Right renal pelvis (tissue), 4 donors: ENCODE measurements at regions not wholly inside any gene's neighbourhood (a gene's known extent, or its start where the extent isn't known, plus 50 kb on each side); places are given as distances from the start of the nearest gene placed in this dataset.
A peak's percentile ranks its signal among the peaks of the same experiment; 100 is the strongest.

Experiments used
- DNase-seq, 4 donors: peaks; one replicate each; pipeline ENCODE4 v3.0.0-alpha.2; 2013; ENCODE audit warnings: low read depth in 4 of 4, low spot score in 3 of 4, missing footprints in 1 of 4

GRCh38 chr17:79332011-79332554, 257.5 kb downstream of the ENGASE start:
- DNase-seq: no peak

DNA sequence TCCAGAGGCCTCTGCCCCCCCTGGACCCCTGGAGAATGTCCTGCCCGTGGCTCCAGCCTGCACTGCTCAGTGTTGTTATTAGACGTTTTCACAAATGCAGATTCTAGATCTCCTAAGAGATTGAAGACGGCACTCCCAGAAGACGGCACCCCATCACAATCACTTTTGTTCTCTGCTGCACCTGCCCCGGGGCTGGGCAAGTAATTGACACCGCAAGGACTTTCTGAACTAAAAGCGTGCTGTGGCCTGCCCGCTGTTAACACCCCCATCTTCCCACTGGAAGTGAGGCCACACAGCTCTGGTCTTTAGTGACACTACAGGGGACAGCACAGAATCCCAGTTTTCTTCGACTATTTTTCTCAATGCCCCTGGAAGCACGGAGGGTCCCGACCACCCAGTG, 256.9 kb downstream of the ENGASE start:
- DNase-seq: no peak

DNA sequence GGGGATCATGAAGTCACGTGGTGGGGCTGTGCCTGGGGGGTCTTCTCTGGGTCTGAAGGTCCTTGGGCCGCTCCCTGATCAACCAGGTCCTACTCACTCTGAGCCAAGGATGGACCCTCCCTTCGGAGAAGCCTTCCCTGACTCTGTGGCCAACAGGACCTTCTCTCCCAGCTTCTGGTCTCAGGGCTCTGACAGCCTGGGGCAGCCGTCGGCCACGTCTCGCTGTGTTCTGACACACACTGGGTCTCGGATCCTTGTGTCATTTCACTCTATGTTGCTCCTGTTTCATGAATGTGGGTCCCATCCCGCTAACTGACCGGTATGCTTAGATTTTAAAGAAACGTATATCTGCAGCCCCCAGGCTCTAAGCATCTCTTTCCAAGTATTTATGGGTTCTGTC, 256.1 kb downstream of the ENGASE start:
- DNase-seq: no peak

- no peak for DNase-seq
Measured at GRCh38 chr17:79330229-79330628, 255.6 kb downstream of the ENGASE start.

- no peak for DNase-seq
Measured at GRCh38 chr17:79326814-79327213, 252.2 kb downstream of the ENGASE start.

- peak in 3 of 4 donors; percentile 54 to 68 (median 57) for DNase-seq
Measured at GRCh38 chr17:79325709-79326430, 251.2 kb downstream of the ENGASE start.

GRCh38 chr17:79324194-79324593, 249.6 kb downstream of the ENGASE start:
- DNase-seq: no peak

- DNase-seq: no peak
Measured at GRCh38 chr17:79323566-79323965, 248.9 kb downstream of the ENGASE start.

DNA sequence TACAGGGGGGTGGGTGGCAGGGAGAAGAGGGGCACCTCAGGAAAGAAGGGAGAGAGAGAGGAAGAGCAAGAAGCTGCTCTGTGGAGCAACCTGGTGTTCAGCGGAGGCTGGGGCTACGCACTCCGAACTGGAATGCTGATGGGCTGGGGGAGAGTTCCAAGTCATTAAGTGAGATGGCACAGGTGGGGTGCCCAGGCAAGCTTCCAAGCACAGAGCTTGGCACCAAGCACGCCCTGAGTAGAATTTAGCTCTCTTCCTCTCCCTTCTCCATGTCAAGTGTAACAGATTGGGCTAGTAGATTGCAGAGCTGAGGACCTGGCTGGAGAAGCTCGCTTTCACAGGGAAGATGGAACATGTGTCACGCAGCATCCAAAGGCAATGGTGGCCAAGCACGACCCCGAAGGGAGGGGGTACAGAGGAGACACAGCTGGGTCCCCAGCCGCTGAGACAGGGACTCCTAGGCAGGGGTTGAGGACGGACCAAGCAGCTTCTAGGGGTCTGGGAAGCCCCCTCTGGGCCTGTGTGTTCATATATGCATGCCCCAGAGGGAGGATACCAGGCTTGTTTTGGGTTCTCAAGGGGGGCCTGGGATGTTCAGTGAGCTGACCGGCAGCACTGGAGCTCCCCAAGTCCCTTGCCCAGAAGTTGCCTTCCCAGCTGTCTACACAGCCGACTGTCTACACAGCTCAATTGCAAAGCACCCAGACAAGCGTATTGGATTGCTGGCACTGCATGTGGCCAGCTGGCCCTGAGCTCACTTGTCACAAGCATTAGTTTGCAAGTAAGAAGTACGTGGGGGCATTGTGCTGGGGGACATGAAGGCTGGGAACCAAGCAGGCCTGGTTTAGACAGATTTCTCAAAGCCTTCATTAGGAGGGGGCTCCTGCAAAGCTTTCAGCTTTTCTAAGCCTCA, 247.8 kb downstream of the ENGASE start:
- DNase-seq: no peak

- no peak for DNase-seq
Measured at GRCh38 chr17:79320331-79320730, 245.7 kb downstream of the ENGASE start.

DNA sequence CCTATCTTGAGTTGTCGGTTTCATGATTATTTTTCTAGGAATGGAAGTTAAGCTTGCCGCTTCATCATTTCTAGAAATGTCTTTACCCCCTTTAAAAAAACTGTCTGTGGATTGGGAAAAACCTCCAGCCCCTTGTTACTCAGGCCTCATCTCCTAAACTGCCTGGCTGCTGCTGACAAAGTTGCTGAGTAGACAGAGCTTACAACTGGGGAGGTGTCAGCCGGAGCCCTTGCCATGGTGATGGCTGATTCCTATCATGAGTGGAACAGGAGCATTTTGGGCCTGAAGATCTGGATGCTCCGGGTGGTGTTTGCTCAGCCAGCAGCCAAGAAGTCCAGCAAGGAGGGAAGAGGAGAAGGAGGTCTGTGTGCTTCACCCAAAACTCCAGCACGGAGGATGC, 243.3 kb downstream of the ENGASE start:
- DNase-seq: no peak

GRCh38 chr17:79316805-79317204, 242.2 kb downstream of the ENGASE start:
- no peak for DNase-seq

- DNase-seq: no peak
Measured at GRCh38 chr17:79315358-79316105, 240.9 kb downstream of the ENGASE start.

DNA sequence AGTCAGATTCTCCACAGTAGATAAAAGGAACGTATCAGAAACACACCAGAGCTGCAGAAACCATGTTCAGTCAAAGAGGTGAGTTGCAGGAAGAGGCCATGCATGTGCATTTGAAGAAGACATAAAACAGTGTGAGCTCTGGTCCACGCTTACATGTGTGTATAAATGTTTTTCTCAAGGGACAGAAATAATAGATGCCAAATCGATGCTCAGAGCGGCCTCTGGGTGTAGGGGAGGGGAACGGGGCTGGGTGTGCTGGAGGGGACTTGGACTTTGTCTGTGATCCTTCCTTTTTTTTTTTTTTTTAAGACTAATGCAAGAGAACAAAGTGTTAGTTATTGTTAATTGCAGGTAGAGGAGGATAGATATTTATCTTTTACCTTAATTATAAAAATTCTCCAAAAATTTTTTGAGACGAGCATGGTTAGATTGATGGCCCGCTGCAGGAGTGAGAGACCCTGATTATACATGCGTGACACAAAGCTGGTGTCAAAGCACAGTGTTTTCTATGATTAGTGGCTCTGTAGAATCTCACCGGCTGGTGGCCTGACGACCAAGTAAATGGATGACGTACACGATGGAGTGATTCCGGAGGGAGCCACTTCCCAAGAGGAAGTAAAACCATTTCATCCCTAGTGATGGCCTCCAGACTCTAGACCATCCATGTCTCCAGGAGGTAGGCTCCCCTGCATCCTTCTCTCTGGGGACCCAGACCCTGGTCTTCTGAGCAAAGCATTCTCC, 240.2 kb downstream of the ENGASE start:
- DNase-seq: no peak

DNA sequence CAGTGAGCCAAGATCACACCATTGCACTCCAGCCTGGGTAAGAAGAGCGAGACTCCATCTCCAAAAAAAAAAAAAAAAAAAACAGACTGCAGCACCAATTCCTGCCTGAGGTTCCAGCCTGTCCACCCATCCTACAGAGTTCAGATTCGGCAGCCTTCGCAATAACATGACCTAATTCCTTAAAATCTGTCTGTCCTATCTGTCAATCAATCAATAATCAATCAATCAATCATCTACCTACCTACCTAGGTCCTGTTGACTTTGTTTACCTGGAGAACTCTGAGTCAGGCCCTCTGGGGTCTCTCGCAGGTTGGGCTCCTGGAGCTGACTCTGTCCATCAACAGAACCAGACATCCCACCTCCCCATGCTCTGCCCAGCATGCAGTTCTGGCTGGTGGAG, 236.7 kb downstream of the ENGASE start:
- no peak for DNase-seq

DNA sequence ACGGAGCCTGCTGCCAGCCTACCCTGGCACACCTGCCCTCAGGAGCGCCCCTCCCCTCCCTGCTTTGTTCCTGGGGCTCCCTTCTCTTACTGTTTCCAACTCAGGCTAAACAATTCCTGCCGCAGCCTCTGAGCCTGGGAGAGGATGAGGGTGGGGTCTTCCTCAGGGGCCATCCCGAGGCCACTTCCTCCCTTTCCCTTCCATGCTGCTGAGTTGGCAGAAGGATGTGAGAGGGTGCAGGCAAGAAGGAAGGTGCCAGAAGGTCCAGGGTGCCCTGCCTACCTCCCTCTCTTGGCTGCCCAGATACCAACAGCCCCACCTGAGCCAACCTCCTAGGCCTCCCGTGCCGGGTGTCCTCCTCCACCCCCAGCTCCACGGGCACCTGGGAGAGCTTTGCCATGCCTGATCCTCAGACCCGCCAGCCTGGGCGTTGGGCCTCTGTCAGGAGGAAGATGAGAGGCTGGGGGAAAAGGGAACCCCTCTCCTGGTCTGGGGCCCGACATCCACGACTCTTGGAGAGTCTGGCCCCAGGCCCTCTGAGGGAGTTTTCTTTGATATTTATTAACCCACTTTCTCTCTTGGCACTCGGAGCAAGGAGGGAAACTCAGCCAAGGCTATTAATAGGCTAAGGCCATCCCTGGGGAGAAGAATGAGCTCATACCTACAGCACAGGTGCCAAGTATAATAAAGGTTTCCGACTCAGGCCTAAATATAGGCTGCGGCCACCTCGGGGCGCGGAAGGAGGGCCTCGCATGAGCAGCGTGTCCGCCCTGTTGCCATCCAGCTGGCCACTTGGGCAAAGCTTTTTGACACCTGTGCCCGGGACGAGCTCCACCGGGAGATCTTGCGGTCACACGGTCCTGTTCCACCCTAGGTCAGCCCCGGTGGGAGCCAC, 232.0 kb downstream of the ENGASE start:
- no peak for DNase-seq

DNA sequence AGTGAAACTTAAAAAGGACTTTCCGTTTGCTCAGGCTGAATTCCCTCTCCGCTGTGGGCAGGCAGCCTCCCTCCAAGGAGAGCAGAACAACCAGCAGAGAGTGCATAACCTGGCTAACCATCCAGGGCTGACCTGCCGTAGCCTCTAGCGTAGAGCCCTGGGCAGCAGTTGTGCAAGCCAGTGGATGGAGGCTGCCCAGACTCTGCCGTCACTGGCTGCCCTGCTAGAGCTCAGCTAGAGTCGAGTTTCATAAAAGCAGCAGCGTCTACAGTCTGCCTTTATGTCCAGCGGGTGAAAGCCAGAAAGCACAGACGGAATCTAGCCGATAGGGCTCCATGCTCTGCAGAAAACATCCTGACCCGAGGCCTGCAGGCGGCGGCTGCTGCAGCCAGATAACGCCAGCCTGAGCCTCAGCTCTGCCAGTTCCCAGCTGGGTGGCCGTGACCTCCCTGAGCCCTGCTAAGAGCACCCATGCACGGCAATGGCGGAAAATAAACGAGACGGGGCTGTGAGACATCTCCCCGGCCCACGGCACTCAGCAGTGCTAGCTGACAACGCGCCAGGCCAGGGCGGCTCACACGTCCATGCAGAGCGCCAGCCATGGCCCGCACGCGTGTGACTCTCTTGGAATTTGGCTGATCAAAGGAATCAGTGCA, 231.3 kb downstream of the ENGASE start:
- no peak for DNase-seq

GRCh38 chr17:79305376-79305767, 230.7 kb downstream of the ENGASE start:
- DNase-seq: no peak

GRCh38 chr17:79304884-79305283, 230.3 kb downstream of the ENGASE start:
- no peak for DNase-seq
